HG02938 (cell line): ENCODE measurements at regions not wholly inside any gene's neighbourhood (a gene's known extent, or its start where the extent isn't known, plus 50 kb on each side); places are given as distances from the start of the nearest gene placed in this dataset.

Source experiments
- ATAC-seq: cut with Tn5 transposase; IDR thresholded peaks from one replicate; pipeline ENCODE4 v1.9.1; 2021; ENCODE audit warnings: mild to moderate bottlenecking, moderate library complexity; ENCODE audit not compliant: unreplicated experiment

DNA sequence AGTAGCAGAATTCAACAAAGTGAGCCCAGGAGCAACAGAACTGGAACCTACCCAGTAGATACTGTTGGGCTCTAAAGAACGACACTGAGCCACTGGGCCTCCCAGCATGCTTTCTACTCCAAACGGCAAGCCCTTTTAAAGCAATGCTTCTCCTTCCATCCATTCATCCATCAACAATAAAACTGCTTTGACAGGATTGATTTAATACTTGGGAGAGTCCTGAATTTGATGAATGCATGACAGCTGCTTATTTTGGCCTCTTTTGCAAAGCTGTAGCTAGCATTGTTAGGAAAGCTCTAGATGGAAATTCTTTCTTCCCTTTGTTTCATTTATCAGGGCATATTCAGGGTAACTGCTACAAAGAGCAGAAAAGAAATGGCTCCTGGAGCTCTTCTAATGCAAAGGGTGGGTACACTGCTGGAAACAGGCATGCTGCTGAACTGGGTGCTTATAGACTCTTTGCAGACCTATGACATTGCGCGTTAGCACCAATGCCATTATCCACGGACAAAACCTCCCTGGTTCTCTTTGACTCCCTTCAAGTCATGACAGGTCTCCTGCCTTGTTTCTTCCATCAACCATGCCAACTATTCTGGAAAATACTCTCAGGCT lies 138.4 kb upstream of the HNRNPA3 start:
- no peak for ATAC-seq

DNA sequence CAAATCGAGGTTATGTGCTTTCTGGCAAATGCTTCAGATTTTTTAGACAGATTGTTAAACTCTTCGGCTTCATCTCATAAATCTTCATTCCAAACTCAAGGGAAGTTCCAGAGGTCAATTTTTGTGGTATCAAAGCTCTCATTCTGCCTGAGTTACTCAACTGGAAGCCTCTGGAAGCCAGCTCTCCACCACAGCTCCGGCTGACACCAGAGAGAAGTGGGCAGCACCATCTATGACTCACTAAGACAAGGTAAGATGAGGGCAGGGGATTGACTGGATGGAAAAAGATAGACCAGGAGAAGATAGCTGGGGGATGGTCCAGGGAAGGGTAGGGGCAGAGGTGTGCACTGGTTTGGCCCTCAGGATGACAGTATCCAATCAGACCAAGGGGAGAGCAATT lies 137.3 kb upstream of the HNRNPA3 start:
- ATAC-seq, result no peak

DNA sequence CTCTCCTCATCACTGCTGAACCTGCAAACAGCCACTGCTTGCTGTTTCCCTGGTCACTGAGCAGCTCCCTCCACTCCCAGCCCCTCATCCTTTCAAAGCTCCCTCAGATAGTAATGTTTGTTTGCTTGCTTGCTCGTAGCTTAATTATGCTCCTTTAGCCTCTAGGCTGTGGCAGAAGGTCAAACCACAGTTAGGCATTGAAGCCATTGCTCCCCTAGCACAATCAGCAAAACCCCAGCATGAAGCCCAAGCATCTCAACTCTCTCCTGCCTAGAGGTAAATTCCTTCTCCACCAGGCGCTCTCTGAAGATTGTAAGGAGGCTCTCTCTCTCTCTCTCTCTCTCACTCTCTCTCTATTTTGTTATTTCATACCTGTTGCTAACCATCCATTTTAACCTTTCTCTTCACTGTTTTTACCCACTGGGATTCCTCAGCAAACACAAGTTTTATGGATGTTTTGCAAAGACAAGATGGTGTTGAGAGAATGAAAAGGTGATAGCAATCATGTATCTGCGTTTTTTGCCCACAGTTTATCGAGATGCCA lies 135.9 kb upstream of the HNRNPA3 start:
- no peak for ATAC-seq

DNA sequence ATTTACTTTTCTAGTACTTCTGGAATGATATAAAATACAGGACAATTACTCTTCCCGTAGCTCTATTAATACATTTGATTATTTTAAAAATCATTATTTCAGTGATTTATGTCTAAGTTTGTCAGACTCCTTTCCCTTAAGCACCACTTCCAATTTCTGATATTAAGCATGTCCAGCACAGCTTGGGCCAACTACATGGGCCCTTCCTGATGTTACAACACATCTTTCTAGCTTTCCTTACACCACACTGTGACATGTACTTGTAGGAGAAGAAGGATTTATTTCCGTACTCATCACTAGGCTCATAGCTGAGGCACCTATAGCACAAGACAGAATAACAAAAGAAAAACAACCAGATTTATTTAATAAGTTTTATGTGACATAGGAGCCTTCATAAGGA lies 134.8 kb upstream of the HNRNPA3 start:
- ATAC-seq, result no peak

DNA sequence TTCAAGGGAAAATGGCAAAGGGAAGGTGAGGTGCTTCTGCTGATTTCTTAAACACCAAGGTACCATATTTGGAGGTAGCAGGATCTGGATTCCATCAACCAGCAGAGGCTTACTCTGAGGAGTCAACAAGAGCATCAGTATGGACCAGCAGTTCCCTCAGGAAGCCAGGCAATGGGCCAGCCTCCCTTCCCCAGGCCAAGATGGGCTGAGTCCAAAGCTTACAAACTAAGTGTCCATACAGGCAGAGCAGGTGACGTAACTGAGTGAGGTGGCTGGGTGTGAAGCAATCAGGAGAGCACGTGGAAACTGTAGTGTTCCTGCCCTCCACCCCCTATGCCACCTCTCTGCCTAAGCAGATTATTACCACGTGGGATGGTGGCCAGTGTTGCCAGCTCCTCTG lies 134.2 kb upstream of the HNRNPA3 start:
- ATAC-seq, result no peak

DNA sequence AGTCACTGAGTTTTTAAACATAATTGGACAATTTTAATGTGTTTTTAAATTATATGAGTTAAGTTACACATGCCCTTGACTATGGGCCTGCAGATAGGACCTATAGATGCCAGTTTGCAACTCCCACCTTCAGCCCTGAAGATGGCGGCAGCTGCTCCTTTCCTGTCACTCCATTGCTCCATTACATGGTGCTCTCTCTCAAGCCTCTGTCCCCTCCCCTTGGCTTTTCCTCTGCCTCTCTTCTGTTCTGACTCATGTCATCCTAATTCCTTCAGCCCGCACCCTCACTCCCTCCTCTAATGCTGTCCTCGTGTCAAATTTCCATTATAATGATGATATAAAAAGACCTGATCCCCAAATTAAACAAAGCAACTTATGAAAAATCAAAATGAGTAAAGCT lies 133.7 kb upstream of the HNRNPA3 start:
- no peak for ATAC-seq

DNA sequence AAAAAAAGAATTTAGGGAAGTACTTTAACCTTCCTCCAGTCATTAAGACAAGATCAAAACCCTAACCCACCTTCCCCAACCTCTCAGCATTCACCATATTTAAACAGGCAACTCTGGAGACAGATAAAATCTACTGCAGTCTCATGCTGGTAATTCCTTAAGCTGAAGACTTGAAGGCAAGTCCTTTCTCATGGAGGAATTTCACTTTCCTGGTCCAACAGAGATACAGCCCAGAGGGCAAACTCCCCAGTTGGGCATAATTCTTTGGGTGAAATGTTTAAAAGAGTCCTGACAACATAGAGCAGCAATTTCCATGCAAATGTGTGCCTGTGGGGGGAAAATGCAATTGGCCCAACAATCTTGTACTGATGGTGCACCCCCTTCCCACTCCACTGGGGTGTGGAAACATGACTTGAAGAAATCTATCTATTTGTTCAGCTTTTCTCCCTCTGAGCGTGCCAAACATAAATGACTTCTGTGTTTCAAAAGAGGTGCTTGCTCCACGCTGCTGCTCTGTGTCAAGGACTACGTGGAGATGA lies 131.8 kb upstream of the HNRNPA3 start:
- no peak for ATAC-seq

DNA sequence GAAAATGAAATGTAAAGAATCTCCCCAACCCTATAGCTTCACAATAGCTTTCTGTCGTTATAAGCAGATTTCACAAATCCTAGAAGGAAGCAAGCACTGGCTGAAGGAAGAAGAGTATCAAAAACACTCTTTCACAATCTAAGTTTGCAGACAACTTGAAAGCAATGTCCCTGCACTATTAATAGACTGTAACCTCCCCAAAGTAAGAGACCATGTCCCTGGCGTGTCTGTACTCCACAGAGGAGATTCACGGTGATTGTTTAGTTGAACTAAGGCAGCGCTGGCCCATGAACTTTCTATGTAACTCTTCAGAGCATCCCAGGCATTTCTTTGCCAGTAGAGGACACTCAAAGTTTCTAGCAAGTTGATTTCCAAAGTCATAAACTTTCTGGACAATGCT lies 128.0 kb upstream of the HNRNPA3 start:
- no peak for ATAC-seq

DNA sequence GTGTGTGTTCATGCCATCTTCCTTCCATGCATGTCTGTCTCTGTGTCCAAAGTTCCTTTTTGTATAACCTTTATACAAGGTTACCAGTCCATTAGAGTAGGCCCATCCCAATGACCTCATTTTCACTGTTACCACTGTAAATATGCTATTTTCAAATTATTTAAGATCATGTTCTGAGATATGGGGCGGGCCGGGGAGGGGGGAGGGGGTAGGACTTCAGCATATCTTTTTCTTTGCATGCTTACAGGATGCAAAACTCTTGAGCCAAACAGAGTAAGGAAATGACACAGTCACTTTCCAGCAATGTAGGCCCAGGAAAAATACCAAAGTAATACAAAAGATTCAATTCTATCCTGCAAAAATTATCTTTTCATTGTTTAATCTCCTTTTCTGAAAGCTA lies 124.1 kb upstream of the HNRNPA3 start:
- ATAC-seq, result no peak

DNA sequence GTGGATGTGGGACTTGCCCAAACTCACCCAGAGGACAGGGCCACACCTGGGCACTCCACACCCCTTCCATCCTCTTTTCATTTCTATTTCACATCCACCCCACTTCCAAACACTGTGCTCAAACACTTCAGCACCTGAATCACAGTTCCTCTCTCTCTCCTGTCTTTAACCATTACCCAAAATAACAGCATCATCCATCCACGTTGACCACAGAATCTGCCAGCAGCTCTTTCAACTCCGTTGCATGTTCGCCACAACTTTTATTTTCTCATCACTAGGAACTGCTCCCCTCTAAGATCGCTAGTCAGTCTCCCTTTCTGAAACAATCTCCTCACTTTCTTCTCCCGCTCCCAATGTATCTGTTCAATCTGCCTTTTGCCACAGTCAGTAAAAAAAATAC lies 121.6 kb upstream of the HNRNPA3 start:
- no peak for ATAC-seq

DNA sequence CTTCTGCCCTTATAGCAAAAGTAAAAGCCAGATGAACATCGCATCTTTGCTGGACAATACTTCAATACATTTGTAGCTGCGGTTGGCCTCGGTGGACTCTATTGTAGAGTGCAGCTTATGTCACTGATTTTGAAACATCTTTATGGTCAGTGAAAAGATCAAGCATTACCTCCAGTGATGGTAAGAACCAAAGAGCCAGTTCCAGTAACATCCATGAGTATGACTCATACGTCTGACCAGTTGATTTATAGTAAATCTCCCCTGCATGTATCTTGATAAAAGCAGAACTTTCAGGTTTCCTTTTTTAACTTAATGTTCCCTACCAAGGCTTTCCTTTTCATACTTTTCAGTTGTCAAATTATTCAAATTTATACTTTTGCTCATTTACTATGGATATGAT lies 119.2 kb upstream of the HNRNPA3 start:
- no peak for ATAC-seq

DNA sequence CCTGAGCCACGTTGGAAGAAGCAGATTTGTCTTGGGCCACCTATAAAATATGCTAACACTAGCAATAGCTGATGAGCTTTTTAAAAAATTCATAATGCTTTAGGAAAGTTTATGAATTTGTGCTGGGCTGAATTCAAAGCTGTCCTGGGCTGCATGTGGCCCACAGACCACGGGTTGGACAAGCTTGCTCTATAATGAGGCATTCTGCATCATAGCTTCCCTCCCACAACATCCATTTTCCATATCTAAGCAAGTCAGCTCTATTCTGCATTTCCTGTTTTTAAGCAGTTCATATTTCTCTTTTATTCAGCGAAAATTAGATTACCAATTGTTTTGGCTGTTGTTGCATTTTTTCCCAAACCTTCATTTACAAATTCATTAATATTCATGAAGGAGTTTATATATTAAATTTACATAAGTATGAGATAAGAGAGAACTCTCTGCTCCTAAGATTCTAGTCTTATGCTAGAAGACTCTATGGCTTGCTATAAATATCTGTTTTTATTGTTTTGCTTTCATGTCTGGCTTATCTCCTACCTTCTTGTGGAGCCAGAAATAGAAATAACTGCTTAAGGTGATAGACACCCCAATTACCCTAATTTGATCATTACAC lies 114.5 kb upstream of the HNRNPA3 start:
- no peak for ATAC-seq

DNA sequence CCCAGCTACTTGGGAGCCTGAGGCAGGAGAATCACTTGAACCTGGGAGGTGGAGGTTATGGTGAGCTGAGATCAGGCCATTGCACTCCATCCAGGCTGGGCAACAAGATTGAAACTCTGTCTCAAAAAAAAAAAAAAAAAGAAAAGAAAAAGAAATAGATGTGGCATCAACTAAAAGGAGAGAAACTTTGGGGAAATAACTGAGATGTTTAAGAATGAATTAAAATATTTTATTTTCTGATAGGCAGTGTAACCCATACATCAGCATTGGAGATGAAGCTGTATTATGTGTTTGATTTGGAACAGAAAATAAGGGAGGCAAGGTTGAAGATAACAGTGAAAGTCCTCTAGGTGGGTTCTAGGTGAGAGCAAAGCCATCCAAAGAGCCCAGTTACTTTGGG lies 110.7 kb upstream of the HNRNPA3 start:
- ATAC-seq, result no peak

DNA sequence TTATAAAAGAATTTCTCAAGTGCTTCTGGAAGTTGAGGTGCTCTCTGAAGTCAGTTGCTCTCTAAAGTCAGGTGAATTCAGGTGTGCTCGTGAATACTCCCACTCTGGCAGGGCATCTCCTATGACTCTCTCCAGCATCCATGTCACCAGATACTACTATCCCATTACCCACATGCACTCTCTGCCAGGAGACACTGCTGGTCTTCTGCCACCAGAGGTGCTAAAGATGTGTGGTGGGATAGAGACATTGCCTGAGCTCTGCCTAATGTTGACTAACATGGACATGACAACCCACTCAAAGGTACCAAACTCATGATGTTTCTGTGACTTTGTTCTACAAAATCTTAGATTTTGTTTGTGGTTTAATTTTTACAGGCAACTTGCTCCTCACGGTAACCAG lies 106.4 kb upstream of the HNRNPA3 start:
- no peak for ATAC-seq

DNA sequence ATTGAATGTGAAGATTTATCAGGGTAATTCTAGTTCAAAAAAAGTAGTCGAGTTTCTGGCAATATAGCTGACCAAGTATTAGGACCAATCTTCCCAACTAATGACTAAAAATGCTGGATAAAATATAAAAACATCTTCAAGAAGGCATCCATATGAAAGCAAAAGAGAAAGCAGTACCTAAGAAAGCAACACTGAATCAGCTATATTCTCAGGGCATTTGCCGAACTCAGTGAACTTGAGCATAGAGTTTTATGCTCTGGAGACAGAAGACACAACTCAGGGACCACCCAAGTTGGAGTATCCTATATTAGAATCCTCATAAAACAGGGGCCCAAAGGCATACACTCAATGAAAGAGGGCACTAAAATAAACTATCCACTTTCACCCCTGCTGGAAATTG lies 103.7 kb upstream of the HNRNPA3 start:
- ATAC-seq, result no peak

DNA sequence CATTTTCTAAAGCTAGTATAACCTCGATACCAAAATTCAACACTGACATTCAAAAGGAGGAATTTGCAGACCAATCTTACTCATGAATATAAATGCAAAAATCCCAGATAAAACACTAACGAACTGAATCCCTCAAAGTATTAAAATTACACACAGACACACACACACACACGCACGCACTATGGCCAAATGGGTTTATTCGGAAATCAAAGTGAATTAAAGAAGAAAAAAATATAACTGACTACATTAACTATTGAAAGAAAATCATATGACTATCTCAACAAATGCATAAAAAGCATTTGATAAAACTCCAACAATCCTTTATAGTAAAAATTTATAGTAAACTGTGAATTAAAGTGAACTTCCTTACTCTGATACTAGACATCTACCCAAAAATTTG lies 97.9 kb upstream of the HNRNPA3 start:
- ATAC-seq, result no peak

DNA sequence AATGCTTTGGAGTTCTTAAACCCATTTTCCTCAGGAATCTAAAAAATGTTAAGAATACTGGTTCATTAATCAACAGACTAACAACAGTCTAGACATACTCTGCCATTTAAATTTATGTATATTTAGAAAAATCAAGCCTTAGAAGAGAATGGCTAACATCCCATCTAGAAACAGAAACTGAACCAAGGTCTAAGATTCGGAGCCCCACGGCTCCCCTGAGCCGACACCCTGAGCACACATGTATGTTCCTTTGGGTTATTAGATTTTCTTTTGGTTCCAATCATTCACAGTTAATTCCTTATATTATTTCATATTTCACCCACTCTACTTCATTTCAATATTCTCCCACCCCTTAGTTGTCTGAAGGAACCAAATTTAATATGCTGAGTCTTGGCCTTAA lies 94.8 kb upstream of the HNRNPA3 start:
- no peak for ATAC-seq

DNA sequence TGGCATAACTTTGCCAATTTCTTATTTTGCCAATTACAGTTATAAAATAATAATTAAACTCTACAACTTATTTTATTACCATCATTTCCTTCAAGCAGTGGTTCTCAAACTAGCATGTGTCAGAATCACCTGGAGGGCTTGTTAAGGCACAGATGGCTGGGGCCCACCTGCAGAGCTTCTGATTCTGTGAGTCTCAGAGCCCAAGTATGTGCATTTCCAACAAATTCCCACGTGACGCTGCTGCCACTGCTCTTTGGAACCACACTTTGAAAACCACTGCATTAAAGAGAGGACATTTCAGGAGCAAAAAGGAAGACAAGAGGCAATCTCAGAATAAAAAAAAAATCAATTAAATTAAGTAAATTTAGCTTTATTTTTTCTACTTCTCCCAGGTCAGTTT lies 94.0 kb upstream of the HNRNPA3 start:
- ATAC-seq, result no peak

DNA sequence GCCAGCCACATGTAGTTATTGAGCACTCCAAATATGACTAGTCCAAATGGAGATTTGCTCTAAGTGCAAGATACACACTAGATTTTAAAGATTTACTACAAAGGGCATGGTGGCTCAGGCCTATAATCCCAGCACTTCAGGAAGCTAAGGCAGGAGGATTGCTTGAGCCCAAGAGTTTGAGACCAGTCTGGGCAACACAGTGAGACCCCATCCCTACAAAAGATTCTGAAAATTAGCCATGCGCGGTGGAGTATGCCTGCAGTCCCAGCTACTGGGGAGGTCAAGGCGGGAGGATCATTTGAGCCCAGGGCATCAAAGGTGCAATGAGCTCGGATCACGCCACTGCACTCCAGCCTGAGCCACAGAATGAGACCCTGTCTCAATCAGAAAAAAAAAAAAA lies 93.5 kb upstream of the HNRNPA3 start:
- no peak for ATAC-seq

DNA sequence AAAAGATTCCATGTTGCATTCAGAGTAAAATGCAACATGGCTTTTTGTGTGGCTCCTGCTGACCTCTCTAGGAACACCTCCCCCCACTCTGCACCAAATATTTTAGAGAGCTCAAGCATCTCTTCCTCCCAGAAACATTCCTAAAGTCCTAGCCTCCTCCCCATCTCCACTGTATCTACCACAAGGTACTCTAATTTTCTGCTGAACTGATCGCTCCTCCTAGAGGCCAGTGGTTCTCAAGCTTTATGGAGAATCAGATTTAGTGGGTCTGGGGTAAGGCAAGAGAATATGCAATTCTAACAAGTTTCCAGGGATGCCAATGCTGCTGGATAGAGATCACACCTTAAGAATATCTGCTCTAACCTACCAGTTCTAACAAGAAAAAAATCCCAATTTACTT lies 89.5 kb upstream of the HNRNPA3 start:
- no peak for ATAC-seq

DNA sequence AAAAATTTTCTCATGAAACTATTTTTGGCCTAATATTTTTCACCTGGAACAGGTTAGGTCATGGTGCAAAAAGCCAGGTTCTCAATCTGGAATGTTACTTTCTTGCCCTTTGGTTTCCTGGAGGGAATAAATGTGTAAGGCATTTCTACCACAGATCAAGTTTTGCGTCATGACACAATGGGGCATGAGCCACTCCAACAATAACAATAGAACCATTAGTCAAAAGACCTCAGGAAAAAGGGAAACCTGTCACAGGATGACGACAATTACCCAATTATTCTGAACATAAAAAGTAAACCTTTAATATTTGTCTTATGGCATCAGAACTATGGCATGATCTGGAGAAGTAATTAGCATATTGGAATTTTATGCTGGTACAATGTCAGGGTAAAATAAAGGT lies 88.2 kb upstream of the HNRNPA3 start:
- no peak for ATAC-seq

DNA sequence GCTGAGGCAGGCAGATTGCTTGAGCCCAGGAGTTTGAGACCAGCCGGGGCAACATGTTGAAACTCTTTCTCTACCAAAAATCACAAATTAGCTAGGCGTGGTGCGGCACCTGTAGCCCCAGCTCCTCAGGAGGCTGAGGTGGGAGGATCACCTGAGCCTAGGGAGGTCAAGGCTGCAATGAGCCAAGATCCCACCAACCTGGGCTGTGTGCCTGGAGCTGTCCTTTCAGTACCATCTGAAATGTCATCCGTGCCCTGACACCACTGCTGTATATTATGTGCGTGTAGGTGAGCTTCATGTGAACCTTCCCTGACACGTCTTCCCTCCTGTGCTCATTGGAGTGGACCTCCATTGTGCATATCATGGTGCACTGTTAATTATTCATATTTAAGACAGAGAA lies 84.8 kb upstream of the HNRNPA3 start:
- ATAC-seq, result no peak

DNA sequence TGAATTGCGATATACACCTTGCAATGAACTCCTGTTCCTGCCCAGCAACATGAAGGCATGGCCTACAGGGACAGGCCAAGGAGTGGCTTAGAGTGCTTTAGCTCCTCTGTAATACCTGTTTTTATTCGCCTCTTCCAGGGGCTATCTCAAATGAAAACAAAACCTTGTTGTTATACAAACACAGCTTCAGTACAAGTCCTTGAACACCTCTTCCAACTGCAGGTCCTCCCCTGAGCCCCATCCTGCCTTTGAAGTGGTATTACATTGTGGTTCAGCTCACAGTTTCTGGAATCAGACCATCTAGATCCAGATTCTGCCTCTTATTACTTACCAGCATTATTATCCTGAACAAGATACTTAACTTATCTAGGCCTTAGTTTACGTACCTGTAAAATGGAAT lies 83.0 kb upstream of the HNRNPA3 start:
- no peak for ATAC-seq
